ENCODE measurements at regions not wholly inside any gene's neighbourhood (a gene's known extent, or its start where the extent isn't known, plus 50 kb on each side); places are given as distances from the start of the nearest gene placed in this dataset.
"Not testable (repeated sequence)": the region's sequence is repeated elsewhere in the genome, so short reads cannot be mapped to it uniquely, and the experiment has no call there.

DNA sequence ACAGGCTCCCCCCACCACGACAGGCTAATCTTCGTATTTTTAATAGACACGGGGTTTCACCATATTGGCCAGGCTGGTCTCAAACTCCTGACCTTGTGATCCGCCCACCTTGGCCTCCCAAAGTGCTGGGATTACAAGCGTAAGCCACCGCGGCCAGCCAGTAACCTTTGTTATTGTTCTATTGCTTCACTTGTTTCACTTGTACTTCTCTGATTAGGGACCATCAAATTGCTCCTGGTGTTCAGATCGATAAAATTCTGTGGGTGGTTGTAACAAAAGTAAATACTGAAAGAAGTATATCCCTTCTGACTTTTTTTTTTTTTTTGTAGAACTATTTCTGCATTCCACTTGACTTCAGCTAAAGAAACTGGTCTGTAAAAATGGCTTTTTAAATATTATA is 445.5 kb upstream of the CDH10 start:
- Histone ChIP-seq H3K9me3 (no peaks in the 10 kb centered on the region), H3K4me3 (no peak overlapping the region), H3K27ac (no peak overlapping the region), H3K36me3 (no peaks in the 10 kb centered on the region), H3K4me1 (no peaks in the 10 kb centered on the region), H3K27me3 (replicated peaks in 1 of 7) (no peaks in the 10 kb centered on the region)
- DNase-seq: no peak
- TF ChIP-seq, protein P1, sequence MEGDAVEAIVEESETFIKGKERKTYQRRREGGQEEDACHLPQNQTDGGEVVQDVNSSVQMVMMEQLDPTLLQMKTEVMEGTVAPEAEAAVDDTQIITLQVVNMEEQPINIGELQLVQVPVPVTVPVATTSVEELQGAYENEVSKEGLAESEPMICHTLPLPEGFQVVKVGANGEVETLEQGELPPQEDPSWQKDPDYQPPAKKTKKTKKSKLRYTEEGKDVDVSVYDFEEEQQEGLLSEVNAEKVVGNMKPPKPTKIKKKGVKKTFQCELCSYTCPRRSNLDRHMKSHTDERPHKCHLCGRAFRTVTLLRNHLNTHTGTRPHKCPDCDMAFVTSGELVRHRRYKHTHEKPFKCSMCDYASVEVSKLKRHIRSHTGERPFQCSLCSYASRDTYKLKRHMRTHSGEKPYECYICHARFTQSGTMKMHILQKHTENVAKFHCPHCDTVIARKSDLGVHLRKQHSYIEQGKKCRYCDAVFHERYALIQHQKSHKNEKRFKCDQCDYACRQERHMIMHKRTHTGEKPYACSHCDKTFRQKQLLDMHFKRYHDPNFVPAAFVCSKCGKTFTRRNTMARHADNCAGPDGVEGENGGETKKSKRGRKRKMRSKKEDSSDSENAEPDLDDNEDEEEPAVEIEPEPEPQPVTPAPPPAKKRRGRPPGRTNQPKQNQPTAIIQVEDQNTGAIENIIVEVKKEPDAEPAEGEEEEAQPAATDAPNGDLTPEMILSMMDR (IDR thresholded peaks at IDR 0.05 in 8 of 11, conservative IDR thresholded peaks at IDR 0.05 in 3 of 11): no peak
- TF ChIP-seq POLR2A (IDR thresholded peaks at IDR 0.05): no peak
- no peak for TF ChIP-seq POLR2AphosphoS5 (IDR thresholded peaks at IDR 0.05)
- WGBS, 5 donors: 81 to 89% (median 88%) methylated on average over 8 of the region's 8 CpGs
- intact Hi-C loops (cut with DNase I; ENCODE audit: low total_unique reads): no loop called here

DNA sequence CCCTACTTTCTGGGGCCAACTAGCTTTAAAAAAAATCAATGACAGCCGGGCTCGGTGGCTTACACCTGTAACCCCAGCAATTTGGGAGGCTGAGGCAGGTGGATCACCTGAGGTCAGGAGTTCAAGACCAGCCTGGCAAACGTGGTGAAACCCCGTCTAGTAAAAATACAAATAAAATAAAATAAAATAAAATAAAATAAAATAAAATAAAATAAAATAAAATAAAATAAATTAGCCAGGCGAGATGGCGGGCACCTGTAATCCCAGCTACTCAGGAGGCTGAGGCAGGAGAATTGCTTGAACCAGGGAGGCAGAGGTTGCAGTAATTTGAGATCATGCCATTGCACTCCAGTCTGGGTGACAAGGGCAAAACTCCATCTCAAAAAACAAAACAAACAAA is 443.9 kb upstream of the CDH10 start:
- H3K4me1 ChIP-seq; H3K4me3 ChIP-seq; H3K27me3 ChIP-seq (replicated peaks in 1 of 7); H3K9me3 ChIP-seq; intact Hi-C loops (cut with DNase I; ENCODE audit: low total_unique reads); DNase-seq; H3K36me3 ChIP-seq; H3K27ac ChIP-seq: not testable (repeated sequence)
- 73 to 90% (median 82%) methylated on average over 6 of the region's 6 CpGs for WGBS, 5 donors

DNA sequence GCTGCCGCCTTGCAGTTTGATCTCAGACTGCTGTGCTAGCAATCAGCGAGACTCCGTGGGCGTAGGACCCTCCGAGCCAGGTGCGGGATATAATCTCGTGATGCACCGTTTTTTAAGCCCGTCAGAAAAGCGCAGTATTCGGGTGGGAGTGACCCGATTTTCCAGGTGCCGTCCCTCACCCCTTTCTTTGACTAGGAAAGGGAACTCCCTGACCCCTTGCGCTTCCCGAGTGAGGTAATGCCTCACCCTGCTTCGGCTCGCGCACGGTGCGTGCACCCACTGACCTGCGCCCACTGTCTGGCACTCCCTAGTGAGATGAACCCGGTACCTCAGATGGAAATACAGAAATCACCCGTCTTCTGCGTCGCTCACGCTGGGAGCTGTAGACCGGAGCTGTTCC is 438.5 kb upstream of the CDH10 start:
- whole genome bisulfite sequencing, 5 donors: 91 to 96% (median 93%) methylated on average over 9 to 23 of the region's 27 CpGs

DNA sequence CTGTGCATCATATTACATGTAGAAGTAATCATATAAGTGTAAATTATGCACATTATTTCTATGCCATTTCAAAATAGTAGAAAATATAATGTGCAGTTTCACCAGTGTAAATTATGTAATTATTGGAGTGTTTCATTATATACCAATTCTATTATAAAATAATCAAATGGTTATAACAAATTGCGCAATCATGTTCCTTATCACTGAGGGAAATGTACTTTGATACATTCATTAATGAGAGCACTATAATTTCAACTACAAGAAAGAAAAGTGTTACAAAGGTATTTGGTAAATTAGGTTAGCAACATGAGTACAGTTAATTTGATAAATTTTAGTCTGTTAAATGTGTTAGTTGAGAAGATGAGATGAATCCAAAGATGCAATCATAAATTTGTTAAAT is 421.5 kb upstream of the CDH10 start:
- TF ChIP-seq POLR2AphosphoS5 (IDR thresholded peaks at IDR 0.05) (no peak), POLR2A (IDR thresholded peaks at IDR 0.05) (no peak)
- TF ChIP-seq, protein P1 (IDR thresholded peaks at IDR 0.05 in 8 of 11, conservative IDR thresholded peaks at IDR 0.05 in 3 of 11): no peak
- H3K4me3 ChIP-seq: no peak overlapping the region
- no peaks in the 10 kb centered on the region for H3K36me3 ChIP-seq
- no peaks in the 10 kb centered on the region for H3K4me1 ChIP-seq
- intact Hi-C loops (cut with DNase I; ENCODE audit: low total_unique reads): no loop called here
- no peak overlapping the region for H3K27ac ChIP-seq
- H3K9me3 ChIP-seq: peaks cover 0 to 7% (median under 1%) of the 10 kb centered on the region in 8 donors
- no peak for DNase-seq
- H3K27me3 ChIP-seq (replicated peaks in 1 of 7): no peaks in the 10 kb centered on the region
- WGBS, 5 donors: 86 to 96% (median 92%) methylated on average over 1 of the region's 1 CpG

More for the DNA sequence above, 438.5 kb upstream of the CDH10 start:
- H3K27me3 ChIP-seq (replicated peaks in 1 of 7); H3K36me3 ChIP-seq; H3K4me3 ChIP-seq; DNase-seq; intact Hi-C loops (cut with DNase I; ENCODE audit: low total_unique reads); H3K27ac ChIP-seq; H3K9me3 ChIP-seq; H3K4me1 ChIP-seq: not testable (repeated sequence)

DNA sequence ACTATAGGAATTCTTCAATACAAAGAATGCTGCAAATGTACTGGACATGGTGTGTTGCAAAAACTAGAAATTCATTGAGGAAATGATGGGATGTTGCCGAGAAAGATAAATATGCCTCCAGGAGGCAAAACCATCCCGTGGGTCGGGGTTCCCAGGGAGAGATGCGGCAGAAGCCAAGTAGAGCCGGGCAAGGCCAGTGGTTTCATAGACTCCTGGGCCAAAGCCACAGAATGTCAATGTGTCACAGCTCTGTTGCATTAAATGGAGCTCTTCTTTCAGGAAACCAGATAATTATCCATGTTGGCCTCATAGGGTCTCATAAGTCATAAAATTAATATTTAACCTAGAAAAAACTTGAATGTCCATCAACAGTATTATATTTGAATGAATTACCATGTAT is 419.5 kb upstream of the CDH10 start:
- no peak for DNase-seq
- 83 to 90% (median 87%) methylated on average over 5 of the region's 5 CpGs for WGBS, 5 donors
- H3K4me1 ChIP-seq: no peaks in the 10 kb centered on the region
- TF ChIP-seq, protein P1 (IDR thresholded peaks at IDR 0.05 in 8 of 11, conservative IDR thresholded peaks at IDR 0.05 in 3 of 11): no peak
- no peak for TF ChIP-seq POLR2AphosphoS5 (IDR thresholded peaks at IDR 0.05)
- no peak for TF ChIP-seq POLR2A (IDR thresholded peaks at IDR 0.05)
- H3K27me3 ChIP-seq (replicated peaks in 1 of 7): no peaks in the 10 kb centered on the region
- no peak overlapping the region for H3K4me3 ChIP-seq
- no peak overlapping the region for H3K27ac ChIP-seq
- peaks cover 0 to 10% (median 2%) of the 10 kb centered on the region in 8 donors for H3K9me3 ChIP-seq
- intact Hi-C loops (cut with DNase I; ENCODE audit: low total_unique reads): no loop called here
- H3K36me3 ChIP-seq: no peaks in the 10 kb centered on the region
